SK-N-SH (cell line): ENCODE measurements at regions not wholly inside any gene's neighbourhood (a gene's known extent, or its start where the extent isn't known, plus 50 kb on each side); places are given as distances from the start of the nearest gene placed in this dataset.

ENCODE experiments used
- CTCF ChIA-PET: fragments of 300-600, 350-600 bp; formaldehyde crosslinking; extraction: SDS; loops from one replicate; lab custom pipeline; 2021; lab: Yijun Ruan, JAX
- POLR2A ChIA-PET: fragments of 350-600 bp; sonication (Branson Sonifier 250); formaldehyde crosslinking; extraction: SDS; loops from one replicate; lab custom pipeline; 2020; ENCODE audit warnings: antibody characterized with exemption, inconsistent platforms; lab: Yijun Ruan, JAX
- DNase-seq: peaks from one replicate; pipeline ENCODE4 v3.0.0; 2012
- H2AFZ ChIP-seq: fragments of 200-600 bp; sonication (generic); 2 replicates; pipeline ENCODE4 v1.8.1; 2016; ENCODE audit warnings: antibody characterized with exemption, mild to moderate bottlenecking, low read depth
- H3F3A ChIP-seq: fragments of 200-600 bp; sonication (generic); replicated peaks from 2 replicates; pipeline ENCODE3; 2016; ENCODE audit warnings: antibody characterized with exemption, mild to moderate bottlenecking; ENCODE audit not compliant: insufficient read depth
- H3K27ac ChIP-seq, 2 experiments: fragments of 200-500 bp in 1 of 2; fragments of 200-600 bp in 1 of 2; sonication (Bioruptor generic) in 1 of 2; sonication (generic), shearing (Covaris generic) in 1 of 2; 2 replicates each; pipeline versions ENCODE4 v1.5.1 to v1.6.1; 2014 to 2016; ENCODE audit warnings: low read depth in 2 of 2, inconsistent platforms in 1 of 2, low read length in 1 of 2, mild to moderate bottlenecking in 1 of 2, mixed read lengths in 1 of 2
- H3K27me3 ChIP-seq: fragments of 200-600 bp; sonication (generic), shearing (Covaris generic); 2 replicates; pipeline ENCODE4 v1.6.1; 2016; ENCODE audit warnings: mixed run types; ENCODE audit not compliant: insufficient read depth
- H3K36me3 ChIP-seq, 2 experiments: fragments of 200-500 bp in 1 of 2; fragments of 200-600 bp in 1 of 2; sonication (Bioruptor generic) in 1 of 2; sonication (generic) in 1 of 2; replicated peaks in 1 of 2; 2 replicates each; pipeline versions ENCODE3 to v1.5.1; 2014 to 2016; ENCODE audit warnings: low read length in 1 of 2, mild to moderate bottlenecking in 1 of 2; ENCODE audit not compliant: insufficient read depth in 2 of 2, control insufficient read depth in 1 of 2
- H3K4me1 ChIP-seq, 2 experiments: fragments of 200-500 bp in 1 of 2; fragments of 200-600 bp in 1 of 2; sonication (Bioruptor generic) in 1 of 2; sonication (generic), shearing (Covaris generic) in 1 of 2; 2 replicates each; pipeline versions ENCODE4 v1.5.1 to v1.6.1; 2014 to 2016; ENCODE audit warnings: low read depth in 1 of 2, low read length in 1 of 2, mixed run types in 1 of 2; ENCODE audit not compliant: insufficient read depth in 2 of 2, control insufficient read depth in 1 of 2
- H3K4me2 ChIP-seq: fragments of 200-600 bp; sonication (generic), shearing (Covaris generic); 2 replicates; pipeline ENCODE4 v1.6.1; 2017; ENCODE audit warnings: mixed run types
- H3K4me3 ChIP-seq, 2 experiments: fragments of 200-500 bp in 1 of 2; fragments of 200-600 bp in 1 of 2; sonication (Bioruptor generic) in 1 of 2; sonication (generic), shearing (Covaris generic) in 1 of 2; 2 replicates each; pipeline versions ENCODE4 v1.5.1 to v1.8.1; 2014 to 2016; ENCODE audit warnings: low read depth in 2 of 2, inconsistent platforms in 1 of 2, low read length in 1 of 2, mild to moderate bottlenecking in 1 of 2, mixed read lengths in 1 of 2, moderate library complexity in 1 of 2
- H3K79me2 ChIP-seq: fragments of 200-600 bp; sonication (generic); 2 replicates; pipeline ENCODE4 v1.8.1; 2017; ENCODE audit warnings: mild to moderate bottlenecking; ENCODE audit not compliant: insufficient read depth
- H3K9ac ChIP-seq: fragments of 200-600 bp; sonication (generic); 2 replicates; pipeline ENCODE4 v1.6.1; 2017; ENCODE audit warnings: mixed run types
- H3K9me2 ChIP-seq: fragments of 200-600 bp; sonication (generic); 2 replicates; pipeline ENCODE4 v1.6.1; 2017; ENCODE audit warnings: mixed run types
- H3K9me3 ChIP-seq: fragments of 200-600 bp; sonication (generic); 2 replicates; pipeline ENCODE4 v1.6.1; 2017; ENCODE audit warnings: mixed run types, mild to moderate bottlenecking, moderate library complexity
- H4K20me1 ChIP-seq: fragments of 200-600 bp; sonication (generic); 2 replicates; pipeline ENCODE4 v1.6.1; 2017; ENCODE audit warnings: mild to moderate bottlenecking, mixed run types; ENCODE audit not compliant: insufficient read depth
- EP300 ChIP-seq, 2 experiments: IDR thresholded peaks; 2 replicates each; pipeline versions ENCODE4 v1.4.0 to v1.6.1; 2012; ENCODE audit warnings: borderline replicate concordance in 1 of 2, low read depth in 1 of 2, low read length in 1 of 2
- EZH2phosphoT487 ChIP-seq: fragments of 200-600 bp; sonication (generic); IDR thresholded peaks from 2 replicates; pipeline ENCODE4 v1.6.1; 2017; ENCODE audit warnings: low read depth, mixed run types, mild to moderate bottlenecking, antibody characterized with exemption, moderate library complexity, borderline replicate concordance
- FOXM1 ChIP-seq: IDR thresholded peaks from 2 replicates; pipeline ENCODE4 v1.4.0; 2012; ENCODE audit warnings: low read depth, mild to moderate bottlenecking
- GABPA ChIP-seq: IDR thresholded peaks from 2 replicates; pipeline ENCODE4 v1.4.0; 2012; ENCODE audit warnings: low read depth, mild to moderate bottlenecking
- GATA2 ChIP-seq: sonication (generic); formaldehyde crosslinking; IDR thresholded peaks from 2 replicates; pipeline ENCODE4 v1.5.0; 2020; ENCODE audit warnings: mild to moderate bottlenecking, missing genetic modification reagents
- MXI1 ChIP-seq: IDR thresholded peaks from 2 replicates; pipeline ENCODE4 v1.6.1; 2012; ENCODE audit warnings: mild to moderate bottlenecking, low read depth, low read length, improper control_type of control experiment
- NRF1 ChIP-seq: IDR thresholded peaks from 2 replicates; pipeline ENCODE4 v1.6.1; 2012; ENCODE audit warnings: low read depth, mild to moderate bottlenecking, low read length
- RCOR1 ChIP-seq: fragments of 150-350 bp; IDR thresholded peaks from 2 replicates; pipeline ENCODE4 v1.6.1; 2017; ENCODE audit warnings: antibody characterized with exemption, low read length
- RFX5 ChIP-seq: IDR thresholded peaks from 2 replicates; pipeline ENCODE4 v1.6.1; 2012; ENCODE audit warnings: mild to moderate bottlenecking, improper control_type of control experiment, low read length
- RXRA ChIP-seq: IDR thresholded peaks from 2 replicates; pipeline ENCODE4 v1.4.0; 2012; ENCODE audit warnings: low read depth, mild to moderate bottlenecking, borderline replicate concordance
- SMC3 ChIP-seq: IDR thresholded peaks from 2 replicates; pipeline ENCODE4 v1.6.1; 2012; ENCODE audit warnings: low read depth, low read length, improper control_type of control experiment
- TAF1 ChIP-seq: IDR thresholded peaks from 2 replicates; pipeline ENCODE4 v1.6.1; 2012; ENCODE audit warnings: low read depth, mild to moderate bottlenecking, low read length, moderate library complexity, borderline replicate concordance
- TCF12 ChIP-seq: IDR thresholded peaks from 2 replicates; pipeline ENCODE4 v1.4.0; 2012
- YY1 ChIP-seq: IDR thresholded peaks from 2 replicates; pipeline ENCODE4 v1.4.0; 2012; ENCODE audit warnings: low read depth, mild to moderate bottlenecking
- ZBTB33 ChIP-seq: IDR thresholded peaks from 2 replicates; pipeline ENCODE4 v1.4.0; 2012; ENCODE audit warnings: low read depth, borderline replicate concordance
- WGBS: methylation state at CpG from one replicate; pipeline ENCODE4 v1.1.6; 2017; ENCODE audit warnings: low lambda C conversion rate; 5-methylcytosine and 5-hydroxymethylcytosine counted together
- TF ChIP-seq, protein P1 (sequence below): IDR thresholded peaks from 2 replicates; pipeline ENCODE4 v1.4.0; 2012; ENCODE audit warnings: low read depth
- TF ChIP-seq, protein P2 (sequence below): IDR thresholded peaks from 2 replicates; pipeline ENCODE4 v1.6.1; 2012; ENCODE audit warnings: mild to moderate bottlenecking, low read depth, low read length, moderate library complexity
- TF ChIP-seq, protein P3 (sequence below): fragments of 200-600 bp; sonication (generic); IDR thresholded peaks from 2 replicates; pipeline ENCODE4 v1.6.1; 2017; ENCODE audit warnings: antibody characterized with exemption, mild to moderate bottlenecking, moderate library complexity

GRCh38 chr2:11901351-11902069 is 155.1 kb downstream of the LPIN1 start:
- CTCF ChIA-PET = no interaction called here
- WGBS = 85% methylated on average over 15 of the region's 16 CpGs
- TF ChIP-seq RCOR1 (no peak), RXRA (no peak), SMC3 (no peak), GABPA (no peak), MXI1 (no peak), EZH2phosphoT487 (no peak), TCF12 (no peak), EP300 (IDR thresholded peaks at IDR 0.05; ENCODE audit: borderline replicate concordance in 1 of 2, low read depth in 1 of 2, low read length in 1 of 2) (no peak), ZBTB33 (no peak), TAF1 (no peak), FOXM1 (no peak), YY1 (no peak), NRF1 (no peak), RFX5 (no peak), GATA2 (CRISPR knock-in tag) (no peak)
- TF ChIP-seq, protein P1, sequence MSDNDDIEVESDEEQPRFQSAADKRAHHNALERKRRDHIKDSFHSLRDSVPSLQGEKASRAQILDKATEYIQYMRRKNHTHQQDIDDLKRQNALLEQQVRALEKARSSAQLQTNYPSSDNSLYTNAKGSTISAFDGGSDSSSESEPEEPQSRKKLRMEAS = no peak
- TF ChIP-seq, protein P2, sequence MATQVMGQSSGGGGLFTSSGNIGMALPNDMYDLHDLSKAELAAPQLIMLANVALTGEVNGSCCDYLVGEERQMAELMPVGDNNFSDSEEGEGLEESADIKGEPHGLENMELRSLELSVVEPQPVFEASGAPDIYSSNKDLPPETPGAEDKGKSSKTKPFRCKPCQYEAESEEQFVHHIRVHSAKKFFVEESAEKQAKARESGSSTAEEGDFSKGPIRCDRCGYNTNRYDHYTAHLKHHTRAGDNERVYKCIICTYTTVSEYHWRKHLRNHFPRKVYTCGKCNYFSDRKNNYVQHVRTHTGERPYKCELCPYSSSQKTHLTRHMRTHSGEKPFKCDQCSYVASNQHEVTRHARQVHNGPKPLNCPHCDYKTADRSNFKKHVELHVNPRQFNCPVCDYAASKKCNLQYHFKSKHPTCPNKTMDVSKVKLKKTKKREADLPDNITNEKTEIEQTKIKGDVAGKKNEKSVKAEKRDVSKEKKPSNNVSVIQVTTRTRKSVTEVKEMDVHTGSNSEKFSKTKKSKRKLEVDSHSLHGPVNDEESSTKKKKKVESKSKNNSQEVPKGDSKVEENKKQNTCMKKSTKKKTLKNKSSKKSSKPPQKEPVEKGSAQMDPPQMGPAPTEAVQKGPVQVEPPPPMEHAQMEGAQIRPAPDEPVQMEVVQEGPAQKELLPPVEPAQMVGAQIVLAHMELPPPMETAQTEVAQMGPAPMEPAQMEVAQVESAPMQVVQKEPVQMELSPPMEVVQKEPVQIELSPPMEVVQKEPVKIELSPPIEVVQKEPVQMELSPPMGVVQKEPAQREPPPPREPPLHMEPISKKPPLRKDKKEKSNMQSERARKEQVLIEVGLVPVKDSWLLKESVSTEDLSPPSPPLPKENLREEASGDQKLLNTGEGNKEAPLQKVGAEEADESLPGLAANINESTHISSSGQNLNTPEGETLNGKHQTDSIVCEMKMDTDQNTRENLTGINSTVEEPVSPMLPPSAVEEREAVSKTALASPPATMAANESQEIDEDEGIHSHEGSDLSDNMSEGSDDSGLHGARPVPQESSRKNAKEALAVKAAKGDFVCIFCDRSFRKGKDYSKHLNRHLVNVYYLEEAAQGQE = no peak
- TF ChIP-seq, protein P3, sequence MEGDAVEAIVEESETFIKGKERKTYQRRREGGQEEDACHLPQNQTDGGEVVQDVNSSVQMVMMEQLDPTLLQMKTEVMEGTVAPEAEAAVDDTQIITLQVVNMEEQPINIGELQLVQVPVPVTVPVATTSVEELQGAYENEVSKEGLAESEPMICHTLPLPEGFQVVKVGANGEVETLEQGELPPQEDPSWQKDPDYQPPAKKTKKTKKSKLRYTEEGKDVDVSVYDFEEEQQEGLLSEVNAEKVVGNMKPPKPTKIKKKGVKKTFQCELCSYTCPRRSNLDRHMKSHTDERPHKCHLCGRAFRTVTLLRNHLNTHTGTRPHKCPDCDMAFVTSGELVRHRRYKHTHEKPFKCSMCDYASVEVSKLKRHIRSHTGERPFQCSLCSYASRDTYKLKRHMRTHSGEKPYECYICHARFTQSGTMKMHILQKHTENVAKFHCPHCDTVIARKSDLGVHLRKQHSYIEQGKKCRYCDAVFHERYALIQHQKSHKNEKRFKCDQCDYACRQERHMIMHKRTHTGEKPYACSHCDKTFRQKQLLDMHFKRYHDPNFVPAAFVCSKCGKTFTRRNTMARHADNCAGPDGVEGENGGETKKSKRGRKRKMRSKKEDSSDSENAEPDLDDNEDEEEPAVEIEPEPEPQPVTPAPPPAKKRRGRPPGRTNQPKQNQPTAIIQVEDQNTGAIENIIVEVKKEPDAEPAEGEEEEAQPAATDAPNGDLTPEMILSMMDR = no peak
- DNase-seq = no peak
- Histone ChIP-seq H3K9ac (no peak overlapping the region), H3K9me2 (no peaks in the 10 kb centered on the region), H4K20me1 (no peaks in the 10 kb centered on the region), H3K4me3 (no peak overlapping the region), H3F3A (no peaks in the 10 kb centered on the region), H3K27me3 (no peaks in the 10 kb centered on the region), H3K36me3 (no peaks in the 10 kb centered on the region), H2AFZ (no peak overlapping the region), H3K79me2 (no peaks in the 10 kb centered on the region), H3K4me1 (no peaks in the 10 kb centered on the region), H3K27ac (no peak overlapping the region), H3K9me3 (no peaks in the 10 kb centered on the region), H3K4me2 (no peak overlapping the region)
- POLR2A ChIA-PET = no interaction called here
